Islet precursor cell (in vitro differentiated cells): ENCODE measurements at regions not wholly inside any gene's neighbourhood (a gene's known extent, or its start where the extent isn't known, plus 50 kb on each side); places are given as distances from the start of the nearest gene placed in this dataset.

ENCODE experiments used
- DNase-seq: peaks from one replicate; pipeline ENCODE4 v3.0.0-alpha.2; 2018

GRCh38 chrX:155679715-155680114, 67.0 kb upstream of the TMLHE start:
- DNase-seq = no peak

- DNase-seq = no peak
Observed at GRCh38 chrX:155673338-155673737, 60.6 kb upstream of the TMLHE start.

GRCh38 chrX:155666741-155667140, 54.0 kb upstream of the TMLHE start:
- DNase-seq = no peak
